ENCODE measurements at regions not wholly inside any gene's neighbourhood (a gene's known extent, or its start where the extent isn't known, plus 50 kb on each side); places are given as distances from the start of the nearest gene placed in this dataset.

DNA sequence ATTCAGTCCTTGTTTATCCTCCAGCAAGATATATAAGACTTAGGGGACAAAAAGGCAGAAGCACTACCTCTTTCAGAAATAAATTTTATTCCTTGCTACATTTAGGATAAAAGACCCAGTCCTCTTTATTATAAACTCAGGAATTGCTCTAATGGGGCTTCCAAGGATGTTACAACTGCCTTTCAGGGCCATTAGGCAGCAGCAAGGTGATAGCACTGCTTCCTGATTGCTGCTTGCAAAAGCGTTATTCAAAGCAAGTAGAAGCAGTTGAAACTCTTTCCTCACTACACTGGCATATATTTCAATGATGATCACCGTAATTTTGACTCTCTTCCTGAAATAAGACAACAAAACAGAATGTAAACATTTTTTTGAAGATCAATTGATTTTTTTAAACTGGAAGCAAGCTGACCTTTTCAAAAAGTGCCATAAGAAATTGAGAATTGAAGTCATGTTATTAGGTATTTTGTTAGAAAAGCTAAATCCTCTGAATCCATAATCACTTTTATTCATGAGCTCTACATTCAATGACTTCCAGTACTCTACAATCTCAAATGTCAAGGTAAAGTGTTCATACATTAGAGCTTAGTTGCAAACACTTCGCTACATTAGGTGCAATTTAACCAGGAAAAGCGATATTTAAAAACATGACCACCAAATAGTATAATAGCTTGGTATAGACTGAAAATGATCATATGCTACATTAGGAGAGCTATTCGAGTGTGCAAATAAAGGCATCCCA is 233.4 kb upstream of the SYT10 start:
- Histone ChIP-seq H3K27ac (no peak overlapping the region), H3K27me3 (no peaks in the 10 kb centered on the region), H3K9me3 (peaks cover 0 to 3% (median 0%) of the 10 kb centered on the region in 4 donors), H3K4me3 (no peak overlapping the region), H3K4me1 (no peaks in the 10 kb centered on the region), H3K36me3 (no peaks in the 10 kb centered on the region)
- intact Hi-C loops (cut with DNase I; ENCODE audit: low total_unique reads): no loop called here
- no peak for DNase-seq
- TF ChIP-seq EP300 (IDR thresholded peaks at IDR 0.05) (no peak), POLR2AphosphoS5 (IDR thresholded peaks at IDR 0.05) (no peak), POLR2A (IDR thresholded peaks at IDR 0.05) (no peak)
- TF ChIP-seq, protein P1, sequence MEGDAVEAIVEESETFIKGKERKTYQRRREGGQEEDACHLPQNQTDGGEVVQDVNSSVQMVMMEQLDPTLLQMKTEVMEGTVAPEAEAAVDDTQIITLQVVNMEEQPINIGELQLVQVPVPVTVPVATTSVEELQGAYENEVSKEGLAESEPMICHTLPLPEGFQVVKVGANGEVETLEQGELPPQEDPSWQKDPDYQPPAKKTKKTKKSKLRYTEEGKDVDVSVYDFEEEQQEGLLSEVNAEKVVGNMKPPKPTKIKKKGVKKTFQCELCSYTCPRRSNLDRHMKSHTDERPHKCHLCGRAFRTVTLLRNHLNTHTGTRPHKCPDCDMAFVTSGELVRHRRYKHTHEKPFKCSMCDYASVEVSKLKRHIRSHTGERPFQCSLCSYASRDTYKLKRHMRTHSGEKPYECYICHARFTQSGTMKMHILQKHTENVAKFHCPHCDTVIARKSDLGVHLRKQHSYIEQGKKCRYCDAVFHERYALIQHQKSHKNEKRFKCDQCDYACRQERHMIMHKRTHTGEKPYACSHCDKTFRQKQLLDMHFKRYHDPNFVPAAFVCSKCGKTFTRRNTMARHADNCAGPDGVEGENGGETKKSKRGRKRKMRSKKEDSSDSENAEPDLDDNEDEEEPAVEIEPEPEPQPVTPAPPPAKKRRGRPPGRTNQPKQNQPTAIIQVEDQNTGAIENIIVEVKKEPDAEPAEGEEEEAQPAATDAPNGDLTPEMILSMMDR (IDR thresholded peaks at IDR 0.05): no peak
- WGBS, 5 donors: 67 to 83% (median 81%) methylated on average over 5 of the region's 5 CpGs

GRCh38 chr12:33676866-33677265 is 237.2 kb upstream of the SYT10 start:
- Histone ChIP-seq H3K27me3 (no peaks in the 10 kb centered on the region), H3K4me1 (no peaks in the 10 kb centered on the region), H3K36me3 (no peaks in the 10 kb centered on the region), H3K9me3 (no peaks in the 10 kb centered on the region), H3K27ac (no peak overlapping the region), H3K4me3 (no peak overlapping the region)
- 38 to 90% (median 79%) methylated on average over 1 of the region's 1 CpG for WGBS, 5 donors
- intact Hi-C loops (cut with DNase I; ENCODE audit: low total_unique reads): no loop called here
- TF ChIP-seq POLR2AphosphoS5 (IDR thresholded peaks at IDR 0.05) (no peak), EP300 (IDR thresholded peaks at IDR 0.05) (no peak), POLR2A (IDR thresholded peaks at IDR 0.05) (no peak)
- TF ChIP-seq, protein P1 (IDR thresholded peaks at IDR 0.05): no peak
- no peak for DNase-seq

- intact Hi-C loops (cut with DNase I; ENCODE audit: low total_unique reads): no loop called here
- Histone ChIP-seq H3K9me3 (no peaks in the 10 kb centered on the region), H3K4me3 (no peak overlapping the region), H3K27me3 (no peaks in the 10 kb centered on the region), H3K27ac (no peak overlapping the region), H3K4me1 (no peaks in the 10 kb centered on the region), H3K36me3 (no peaks in the 10 kb centered on the region)
- TF ChIP-seq EP300 (IDR thresholded peaks at IDR 0.05) (no peak), POLR2AphosphoS5 (IDR thresholded peaks at IDR 0.05) (no peak), POLR2A (IDR thresholded peaks at IDR 0.05) (no peak)
- TF ChIP-seq, protein P1 (IDR thresholded peaks at IDR 0.05): no peak
- no peak for DNase-seq
- WGBS, 5 donors: 82 to 87% (median 83%) methylated on average over 8 of the region's 8 CpGs
Measured at GRCh38 chr12:33678221-33678964, 238.8 kb upstream of the SYT10 start.

GRCh38 chr12:33690562-33690961 is 250.9 kb upstream of the SYT10 start:
- no peaks in the 10 kb centered on the region for H3K36me3 ChIP-seq
- 76 to 84% (median 83%) methylated on average over 1 of the region's 1 CpG for WGBS, 5 donors
- peaks cover 0 to 8% (median 0%) of the 10 kb centered on the region in 4 donors for H3K9me3 ChIP-seq
- no peak for DNase-seq
- TF ChIP-seq POLR2AphosphoS5 (IDR thresholded peaks at IDR 0.05): no peak
- TF ChIP-seq POLR2A (IDR thresholded peaks at IDR 0.05): no peak
- TF ChIP-seq EP300 (IDR thresholded peaks at IDR 0.05): no peak
- TF ChIP-seq, protein P1 (IDR thresholded peaks at IDR 0.05): no peak
- intact Hi-C loops (cut with DNase I; ENCODE audit: low total_unique reads): no loop called here
- H3K27me3 ChIP-seq: no peaks in the 10 kb centered on the region
- no peak overlapping the region for H3K4me3 ChIP-seq
- no peaks in the 10 kb centered on the region for H3K4me1 ChIP-seq
- no peak overlapping the region for H3K27ac ChIP-seq

All from stomach (tissue), 8 donors.